NCI-H460 (cell line): ENCODE measurements at regions not wholly inside any gene's neighbourhood (a gene's known extent, or its start where the extent isn't known, plus 50 kb on each side); places are given as distances from the start of the nearest gene placed in this dataset.

Experiments used
- DNase-seq: peaks from one replicate; pipeline ENCODE4 v3.0.0-alpha.2; 2016; ENCODE audit warnings: low read depth; ENCODE audit errors: extremely low read depth

- DNase-seq: no peak
These were observed 316.0 kb downstream of the ETS1 start for GRCh38 chr11:128271401-128271800.

- no peak for DNase-seq
These were observed 317.9 kb downstream of the ETS1 start for GRCh38 chr11:128269466-128269865.

- no peak for DNase-seq
These were observed 320.5 kb downstream of the ETS1 start for GRCh38 chr11:128266893-128267292.

GRCh38 chr11:128262463-128263345 lies 324.7 kb downstream of the ETS1 start:
- no peak for DNase-seq

- no peak for DNase-seq
These were observed 326.3 kb downstream of the ETS1 start for GRCh38 chr11:128261011-128261421.

GRCh38 chr11:128260398-128260797 lies 327.0 kb downstream of the ETS1 start:
- DNase-seq: no peak

- DNase-seq: no peak
These were observed 327.5 kb downstream of the ETS1 start for GRCh38 chr11:128259816-128260215.

- DNase-seq: no peak
These were observed 332.4 kb downstream of the ETS1 start for GRCh38 chr11:128254941-128255340.

GRCh38 chr11:128251140-128251539 lies 336.2 kb downstream of the ETS1 start:
- DNase-seq: no peak

GRCh38 chr11:128250482-128250881 lies 336.9 kb downstream of the ETS1 start:
- DNase-seq: no peak

- DNase-seq: no peak
These were observed 340.4 kb downstream of the ETS1 start for GRCh38 chr11:128246810-128247594.

GRCh38 chr11:128246364-128246801 lies 341.0 kb downstream of the ETS1 start:
- no peak for DNase-seq

- no peak for DNase-seq
These were observed 342.5 kb downstream of the ETS1 start for GRCh38 chr11:128244871-128245270.

- no peak for DNase-seq
These were observed 344.9 kb downstream of the ETS1 start for GRCh38 chr11:128242451-128242850.

- DNase-seq: no peak
These were observed 346.8 kb downstream of the ETS1 start for GRCh38 chr11:128240546-128240945.

- DNase-seq: no peak
These were observed 348.1 kb downstream of the ETS1 start for GRCh38 chr11:128239306-128239705.

GRCh38 chr11:128238521-128239265 lies 348.7 kb downstream of the ETS1 start:
- no peak for DNase-seq

GRCh38 chr11:128236506-128237498 lies 350.6 kb downstream of the ETS1 start:
- no peak for DNase-seq

- DNase-seq: no peak
These were observed 351.4 kb downstream of the ETS1 start for GRCh38 chr11:128235958-128236357.

GRCh38 chr11:128235426-128235825 lies 351.9 kb downstream of the ETS1 start:
- DNase-seq: no peak
